ENCODE measurements at regions not wholly inside any gene's neighbourhood (a gene's known extent, or its start where the extent isn't known, plus 50 kb on each side); places are given as distances from the start of the nearest gene placed in this dataset.

GRCh38 chrX:55340896-55341433, 76.2 kb upstream of the PAGE3 start:
- no peak for DNase-seq (ENCODE audit: low spot score)
- H3K4me3 ChIP-seq (ENCODE audit: low read depth, low read length, poor library complexity, severe bottlenecking): no peak overlapping the region
- no peak for TF ChIP-seq CTCF (conservative IDR thresholded peaks at IDR 0.05; ENCODE audit: low read depth, low read length)
- no peak for TF ChIP-seq EZH2 (IDR thresholded peaks at IDR 0.05; ENCODE audit: borderline replicate concordance, low read depth, low read length, poor library complexity, severe bottlenecking)
- BruUV-seq (replicated peaks): no TSS peak
- no peaks in the 10 kb centered on the region for H3K36me3 ChIP-seq (ENCODE audit: insufficient read depth, low read length, poor library complexity, severe bottlenecking)
- ChIA-PET POLR2A (ENCODE audit: low non-redundant PET) (no interaction called here), CTCF (no interaction called here)
- H3K9me3 ChIP-seq (ENCODE audit: low read depth, low read length, poor library complexity, severe bottlenecking): no peaks in the 10 kb centered on the region
- no peak overlapping the region for H3K27ac ChIP-seq (ENCODE audit: low read depth, low read length, poor library complexity, severe bottlenecking)
- intact Hi-C loops (cut with micrococcal nuclease; ENCODE audit: unreplicated experiment): loop anchor here (5.0 kb wide), 1 partner anchor 204 kb away; no protein-coding TSS in a partner anchor
- no peaks in the 10 kb centered on the region for H3K27me3 ChIP-seq (replicated peaks; ENCODE audit: insufficient read depth, low read depth, low read length, poor library complexity)
- no peaks in the 10 kb centered on the region for H3K4me1 ChIP-seq (ENCODE audit: insufficient read depth, low read length, poor library complexity, severe bottlenecking)

- TF ChIP-seq CTCF (conservative IDR thresholded peaks at IDR 0.05; ENCODE audit: low read depth, low read length) (peak; percentile 64), EZH2 (IDR thresholded peaks at IDR 0.05; ENCODE audit: borderline replicate concordance, low read depth, low read length, poor library complexity, severe bottlenecking) (no peak)
- no TSS peak for BruUV-seq (replicated peaks)
- no peaks in the 10 kb centered on the region for H3K4me1 ChIP-seq (ENCODE audit: insufficient read depth, low read length, poor library complexity, severe bottlenecking)
- H3K27me3 ChIP-seq (replicated peaks; ENCODE audit: insufficient read depth, low read depth, low read length, poor library complexity): no peaks in the 10 kb centered on the region
- no peaks in the 10 kb centered on the region for H3K9me3 ChIP-seq (ENCODE audit: low read depth, low read length, poor library complexity, severe bottlenecking)
- POLR2A ChIA-PET (ENCODE audit: low non-redundant PET): interaction anchor here (0.6 kb wide), 1 partner anchor 342 kb away, joined by 5 read pairs; no protein-coding TSS in a partner anchor
- no peaks in the 10 kb centered on the region for H3K36me3 ChIP-seq (ENCODE audit: insufficient read depth, low read length, poor library complexity, severe bottlenecking)
- intact Hi-C loops (cut with micrococcal nuclease; ENCODE audit: unreplicated experiment): loop anchor here (5.0 kb wide), 1 partner anchor 206 kb away; no protein-coding TSS in a partner anchor
- CTCF ChIA-PET: no interaction called here
- no peak overlapping the region for H3K27ac ChIP-seq (ENCODE audit: low read depth, low read length, poor library complexity, severe bottlenecking)
- no peak overlapping the region for H3K4me3 ChIP-seq (ENCODE audit: low read depth, low read length, poor library complexity, severe bottlenecking)
- DNase-seq (ENCODE audit: low spot score): peak; percentile 28
Observed at GRCh38 chrX:55342533-55343501, 78.1 kb upstream of the PAGE3 start.

- BruUV-seq (replicated peaks): no TSS peak
- Histone ChIP-seq H3K9me3 (ENCODE audit: low read depth, low read length, poor library complexity, severe bottlenecking) (no peaks in the 10 kb centered on the region), H3K36me3 (ENCODE audit: insufficient read depth, low read length, poor library complexity, severe bottlenecking) (no peaks in the 10 kb centered on the region), H3K27ac (ENCODE audit: low read depth, low read length, poor library complexity, severe bottlenecking) (no peak overlapping the region), H3K4me3 (ENCODE audit: low read depth, low read length, poor library complexity, severe bottlenecking) (no peak overlapping the region), H3K4me1 (ENCODE audit: insufficient read depth, low read length, poor library complexity, severe bottlenecking) (no peaks in the 10 kb centered on the region), H3K27me3 (replicated peaks; ENCODE audit: insufficient read depth, low read depth, low read length, poor library complexity) (no peaks in the 10 kb centered on the region)
- ChIA-PET CTCF (no interaction called here), POLR2A (ENCODE audit: low non-redundant PET) (no interaction called here)
- no peak for DNase-seq (ENCODE audit: low spot score)
- intact Hi-C loops (cut with micrococcal nuclease; ENCODE audit: unreplicated experiment): no loop called here
- TF ChIP-seq EZH2 (IDR thresholded peaks at IDR 0.05; ENCODE audit: borderline replicate concordance, low read depth, low read length, poor library complexity, severe bottlenecking): no peak
- no peak for TF ChIP-seq CTCF (conservative IDR thresholded peaks at IDR 0.05; ENCODE audit: low read depth, low read length)
Observed at GRCh38 chrX:55356609-55357008, 91.9 kb upstream of the PAGE3 start.
